H7 (cell line): ENCODE measurements at regions not wholly inside any gene's neighbourhood (a gene's known extent, or its start where the extent isn't known, plus 50 kb on each side); places are given as distances from the start of the nearest gene placed in this dataset.
A peak's percentile ranks its signal among the peaks of the same experiment; 100 is the strongest.

Experiments
- DNase-seq: peaks from one replicate; pipeline ENCODE4 v3.0.0; 2012
- H3K27me3 ChIP-seq: 2 replicates; pipeline ENCODE4 v1.6.0; 2011; ENCODE audit warnings: mild to moderate bottlenecking, low read length; ENCODE audit not compliant: control insufficient read depth, insufficient read depth
- H3K36me3 ChIP-seq: replicated peaks from 2 replicates; pipeline ENCODE4 v1.5.1; 2011; ENCODE audit warnings: low read length; ENCODE audit not compliant: control insufficient read depth, insufficient read depth
- H3K4me3 ChIP-seq: 2 replicates; pipeline ENCODE4 v1.5.1; 2011; ENCODE audit warnings: low read depth, mild to moderate bottlenecking, control low read depth, low read length, moderate library complexity; ENCODE audit not compliant: insufficient read depth

GRCh38 chr6:41439524-41440418 is 104.4 kb downstream of the NCR2 start:
- no peak overlapping the region for H3K4me3 ChIP-seq
- peaks cover 12% of the 10 kb centered on the region; the same call in 1 of the 2 replicates for H3K27me3 ChIP-seq
- no peak for DNase-seq
- no peaks in the 10 kb centered on the region for H3K36me3 ChIP-seq

DNA sequence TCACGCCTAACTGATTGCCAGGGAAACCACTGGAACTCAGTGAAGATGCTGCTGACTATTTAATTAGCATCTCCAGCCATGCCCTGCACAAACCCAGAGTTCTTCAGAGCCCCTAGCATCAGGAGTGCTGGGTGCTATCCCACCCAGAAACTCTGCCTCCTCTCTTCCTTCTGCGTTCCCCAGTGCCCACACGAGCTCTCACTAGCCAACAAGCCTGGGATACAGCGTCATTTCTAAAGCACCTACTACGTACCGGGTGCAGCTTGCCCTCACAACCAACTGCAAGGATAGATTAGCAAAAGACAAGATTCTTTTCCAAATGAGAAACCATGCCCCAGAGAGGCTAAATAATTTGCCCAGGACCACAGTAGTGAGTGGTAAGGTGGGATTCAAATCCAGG is 105.2 kb upstream of the FOXP4 start:
- H3K4me3 ChIP-seq: no peak overlapping the region
- H3K27me3 ChIP-seq: peaks cover 18% of the 10 kb centered on the region; the same call in 1 of the 2 replicates
- DNase-seq: no peak
- H3K36me3 ChIP-seq: no peaks in the 10 kb centered on the region

DNA sequence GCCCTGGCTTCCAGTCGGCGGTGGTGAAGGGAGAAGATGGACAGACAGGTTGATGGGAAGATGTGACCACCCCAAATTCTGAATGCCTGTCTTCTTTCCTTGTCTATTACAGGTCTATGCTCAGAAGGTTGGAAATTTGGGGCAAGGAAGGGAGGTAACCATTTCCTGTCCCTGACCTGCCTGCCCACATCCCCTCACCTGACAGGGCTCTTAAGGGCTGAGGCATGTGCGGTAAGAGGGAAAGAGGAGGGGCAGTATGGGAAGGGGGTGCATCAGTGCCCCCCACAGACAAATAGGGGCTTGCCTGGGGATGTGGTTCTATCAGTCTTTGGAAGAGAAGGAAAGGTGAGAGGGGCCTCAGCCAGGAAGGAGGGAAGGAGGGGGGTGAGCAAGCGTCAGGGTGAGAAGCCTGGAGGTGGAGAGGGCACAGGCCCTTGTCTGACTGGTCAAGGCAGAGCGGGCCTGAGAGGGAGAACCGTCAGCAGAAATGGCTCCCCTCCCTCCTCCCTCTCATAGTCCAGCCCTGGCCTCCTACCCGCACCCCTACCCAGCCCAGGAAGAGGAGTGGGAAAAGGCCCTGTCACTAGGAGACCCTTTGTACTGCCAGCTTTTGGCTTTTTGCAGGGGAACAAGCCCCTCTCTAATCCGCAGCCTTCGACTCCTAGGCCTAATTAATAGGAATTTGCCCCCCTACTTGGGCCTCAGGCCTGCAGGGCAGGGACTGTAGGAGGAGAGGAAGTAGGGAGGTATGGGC is 104.4 kb upstream of the FOXP4 start:
- no peak for DNase-seq
- Histone ChIP-seq H3K36me3 (no peaks in the 10 kb centered on the region), H3K4me3 (no peak overlapping the region), H3K27me3 (peaks cover 19% of the 10 kb centered on the region; the same call in 1 of the 2 replicates)

GRCh38 chr6:41442352-41442672 is 103.9 kb upstream of the FOXP4 start:
- Histone ChIP-seq H3K4me3 (no peak overlapping the region), H3K36me3 (no peaks in the 10 kb centered on the region), H3K27me3 (peaks cover 19% of the 10 kb centered on the region; the same call in 1 of the 2 replicates)
- DNase-seq: no peak

GRCh38 chr6:41442800-41443501 is 103.2 kb upstream of the FOXP4 start:
- peaks cover 20% of the 10 kb centered on the region; the same call in 1 of the 2 replicates for H3K27me3 ChIP-seq
- H3K4me3 ChIP-seq: peak overlapping the region; percentile 43
- no peaks in the 10 kb centered on the region for H3K36me3 ChIP-seq
- peak; percentile 95 for DNase-seq

- H3K4me3 ChIP-seq: peak overlapping the region; percentile 25
- peaks cover 20% of the 10 kb centered on the region; the same call in 1 of the 2 replicates for H3K27me3 ChIP-seq
- H3K36me3 ChIP-seq: no peaks in the 10 kb centered on the region
- peak; percentile 65 for DNase-seq
Measured at GRCh38 chr6:41443616-41444525, 102.3 kb upstream of the FOXP4 start.

- Histone ChIP-seq H3K4me3 (no peak overlapping the region), H3K27me3 (peaks cover 20% of the 10 kb centered on the region; the same call in 1 of the 2 replicates), H3K36me3 (no peaks in the 10 kb centered on the region)
- no peak for DNase-seq
Measured at GRCh38 chr6:41445261-41445660, 100.9 kb upstream of the FOXP4 start.

- no peak for DNase-seq
Measured at GRCh38 chr6:41446132-41446531, 100.0 kb upstream of the FOXP4 start.

DNA sequence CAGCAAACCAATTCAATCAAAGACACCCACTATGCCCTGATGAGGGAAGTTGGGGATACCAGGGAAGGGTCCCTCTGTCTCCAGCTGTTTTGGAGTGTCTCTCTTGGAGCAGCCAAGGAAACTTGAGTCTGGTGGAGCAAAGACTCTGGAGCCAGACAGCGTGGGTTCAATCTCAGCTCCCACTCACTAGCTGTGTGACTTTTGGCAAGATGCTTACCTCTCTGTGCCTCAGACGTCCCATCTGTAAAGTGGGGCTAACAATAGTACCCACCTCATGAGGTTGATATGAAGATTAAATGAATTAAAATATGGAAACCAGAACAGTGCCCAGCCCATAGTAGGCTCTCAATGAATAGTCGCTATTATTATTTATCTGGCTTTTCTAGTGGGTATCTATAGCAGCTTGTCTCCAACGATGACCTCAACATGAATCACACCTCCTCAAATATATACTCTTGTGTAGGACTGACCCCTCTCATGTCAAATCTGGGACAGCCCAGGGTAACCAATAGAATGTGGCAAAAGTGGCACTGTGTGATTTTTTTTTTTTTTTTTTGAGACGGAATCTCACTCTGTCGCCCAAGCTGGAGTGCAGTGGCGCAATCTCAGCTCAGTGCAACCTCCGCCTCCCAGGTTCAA is 99.2 kb upstream of the FOXP4 start:
- no peaks in the 10 kb centered on the region for H3K36me3 ChIP-seq
- DNase-seq: no peak
- peaks cover 18% of the 10 kb centered on the region; the same call in 1 of the 2 replicates for H3K27me3 ChIP-seq
- no peak overlapping the region for H3K4me3 ChIP-seq

More at GRCh38 chr6:41446132-41446531, 100.0 kb upstream of the FOXP4 start:
- no peak overlapping the region for H3K4me3 ChIP-seq
- peaks cover 20% of the 10 kb centered on the region; the same call in 1 of the 2 replicates for H3K27me3 ChIP-seq
- no peaks in the 10 kb centered on the region for H3K36me3 ChIP-seq

- no peaks in the 10 kb centered on the region for H3K36me3 ChIP-seq
- DNase-seq: no peak
- H3K4me3 ChIP-seq: no peak overlapping the region
- H3K27me3 ChIP-seq: peaks cover 18% of the 10 kb centered on the region; the same call in 1 of the 2 replicates
Measured at GRCh38 chr6:41448256-41448655, 97.9 kb upstream of the FOXP4 start.

GRCh38 chr6:41449399-41450245 is 96.6 kb upstream of the FOXP4 start:
- Histone ChIP-seq H3K4me3 (no peak overlapping the region), H3K27me3 (peaks cover 10% of the 10 kb centered on the region; the same call in 1 of the 2 replicates), H3K36me3 (no peaks in the 10 kb centered on the region)
- no peak for DNase-seq

DNA sequence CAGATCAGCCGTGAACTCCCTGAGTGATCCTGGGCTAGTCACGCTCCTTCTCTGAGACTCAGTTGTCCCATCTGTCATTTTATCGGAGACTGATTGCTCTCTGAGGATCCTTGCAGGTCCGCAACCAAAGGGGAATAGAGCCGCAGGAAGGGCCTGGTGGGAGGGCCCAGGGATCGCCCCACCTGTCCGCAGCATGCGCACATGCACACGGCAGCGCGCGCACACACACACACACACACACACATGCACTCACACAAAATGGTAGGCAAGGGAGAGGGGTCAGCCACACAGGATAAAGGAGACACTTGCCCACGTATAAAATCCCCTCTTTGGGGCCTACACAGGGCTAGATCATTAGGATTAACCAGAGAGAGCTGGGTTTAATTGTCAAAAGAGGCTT is 95.6 kb upstream of the FOXP4 start:
- H3K27me3 ChIP-seq: peaks cover 7% of the 10 kb centered on the region; the same call in 1 of the 2 replicates
- no peak for DNase-seq
- H3K4me3 ChIP-seq: no peak overlapping the region
- H3K36me3 ChIP-seq: no peaks in the 10 kb centered on the region
